Activated CD4-positive, alpha-beta T cell treated with anti-CD3 and anti-CD28 coated beads, Interleukin-2, amount 10 ng/mL, durations not matched to agents 24 days and 14 days (primary cell): ENCODE measurements at regions not wholly inside any gene's neighbourhood (a gene's known extent, or its start where the extent isn't known, plus 50 kb on each side); places are given as distances from the start of the nearest gene placed in this dataset.

ENCODE experiments used
- DNase-seq: peaks from one replicate; pipeline ENCODE4 v3.0.0; 2022
- H3K27ac Mint-ChIP-seq: one replicate; pipeline ENCODE4 v1.8.0; 2022; ENCODE audit warnings: mild to moderate bottlenecking, mixed read lengths
- H3K27me3 Mint-ChIP-seq: one replicate; pipeline ENCODE4 v1.8.0; 2022; ENCODE audit warnings: mixed read lengths
- H3K36me3 Mint-ChIP-seq: one replicate; pipeline ENCODE4 v1.8.0; 2022; ENCODE audit warnings: low read depth, mild to moderate bottlenecking, mixed read lengths
- H3K4me1 Mint-ChIP-seq: one replicate; pipeline ENCODE4 v1.8.0; 2021; ENCODE audit warnings: mixed read lengths
- H3K4me3 Mint-ChIP-seq: one replicate; pipeline ENCODE4 v1.8.0; 2022; ENCODE audit warnings: mild to moderate bottlenecking, moderate library complexity, mixed read lengths
- H3K9me3 Mint-ChIP-seq: one replicate; pipeline ENCODE4 v1.8.0; 2021; ENCODE audit warnings: mixed read lengths
- intact Hi-C: fragments of 100-400 bp; cut with micrococcal nuclease; formaldehyde crosslinking; loops from one replicate; pipeline ENCODE4 v1.15.1; 2023

DNA sequence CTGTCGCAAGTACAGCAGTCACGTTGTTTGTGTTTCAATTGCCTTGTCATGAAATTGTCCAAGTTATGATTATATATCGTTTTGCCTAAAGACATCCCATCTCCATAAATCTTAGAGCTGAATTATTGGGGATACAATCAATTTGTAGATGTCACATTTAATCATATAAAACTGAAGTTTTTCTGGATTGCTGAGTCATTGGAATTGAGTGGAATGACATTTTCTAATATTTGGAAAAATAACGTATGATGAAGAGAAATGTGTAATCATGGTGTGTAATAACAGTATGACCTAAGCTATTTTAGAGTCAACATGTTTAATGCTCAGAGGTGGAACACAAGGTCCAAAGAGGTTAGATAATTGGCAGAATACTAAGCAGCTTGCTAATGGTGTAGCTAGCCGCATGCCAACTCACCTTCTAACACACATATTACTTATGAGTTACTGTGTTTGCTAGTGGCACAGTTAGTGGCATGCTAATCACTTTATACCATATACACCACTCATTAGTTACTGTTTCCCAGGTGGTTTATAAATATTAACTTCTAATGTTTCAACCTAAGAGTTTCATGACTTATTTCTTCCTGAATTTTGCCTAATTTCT lies 473.1 kb upstream of the GRAMD2B start:
- Mint-ChIP-seq H3K4me3 (no peak overlapping the region), H3K36me3 (no peaks in the 10 kb centered on the region), H3K27me3 (no peaks in the 10 kb centered on the region), H3K27ac (no peak overlapping the region), H3K9me3 (peaks cover 7% of the 10 kb centered on the region), H3K4me1 (no peaks in the 10 kb centered on the region)
- intact Hi-C loops = no loop called here
- DNase-seq = no peak

GRCh38 chr5:125961150-125961549 lies 462.1 kb upstream of the GRAMD2B start:
- no peak overlapping the region for H3K4me3 Mint-ChIP-seq
- DNase-seq = no peak
- no peaks in the 10 kb centered on the region for H3K4me1 Mint-ChIP-seq
- H3K27me3 Mint-ChIP-seq = no peaks in the 10 kb centered on the region
- H3K9me3 Mint-ChIP-seq = peaks cover 6% of the 10 kb centered on the region
- H3K36me3 Mint-ChIP-seq = no peaks in the 10 kb centered on the region
- H3K27ac Mint-ChIP-seq = no peak overlapping the region
- intact Hi-C loops = no loop called here

DNA sequence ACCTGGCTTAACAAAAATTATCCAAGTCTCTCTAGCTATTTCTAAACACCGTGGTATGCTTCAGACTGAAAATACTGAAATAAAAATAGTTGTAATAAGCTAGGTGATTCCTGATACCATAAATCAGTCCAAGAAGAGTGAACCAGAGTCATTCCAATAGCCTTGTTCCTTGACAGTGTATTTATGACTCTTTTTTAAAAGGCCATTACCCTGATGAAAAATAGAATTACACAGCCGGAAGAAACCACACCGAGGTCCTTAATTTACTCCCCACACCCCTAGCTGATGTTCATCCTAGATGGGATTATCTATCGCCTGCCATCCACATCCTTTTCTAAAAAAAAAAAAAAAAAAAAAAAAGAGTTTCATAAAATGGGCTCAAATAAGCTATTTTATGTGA lies 457.6 kb upstream of the GRAMD2B start:
- Mint-ChIP-seq H3K4me1 (no peaks in the 10 kb centered on the region), H3K4me3 (no peak overlapping the region), H3K27ac (no peak overlapping the region), H3K36me3 (no peaks in the 10 kb centered on the region), H3K9me3 (no peaks in the 10 kb centered on the region), H3K27me3 (no peaks in the 10 kb centered on the region)
- no peak for DNase-seq
- intact Hi-C loops = no loop called here

DNA sequence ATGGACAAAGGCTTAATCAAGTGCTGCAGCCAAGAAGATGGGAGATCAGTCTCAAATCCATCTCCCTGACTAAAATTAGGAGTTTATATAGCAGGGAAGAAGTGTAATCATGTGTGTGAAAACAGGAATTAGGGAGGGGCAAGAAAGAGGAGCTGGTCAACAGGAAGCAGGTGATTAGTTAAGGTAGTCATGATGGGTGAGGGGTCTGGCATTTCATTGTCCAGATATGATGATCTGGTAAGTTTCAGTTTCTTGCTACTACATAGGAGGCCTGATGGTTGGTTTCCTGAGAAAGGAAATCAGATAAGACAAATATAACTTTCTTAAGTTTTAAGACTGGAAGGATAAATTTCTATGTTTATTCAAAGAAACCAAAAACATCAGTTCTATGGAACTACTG lies 455.6 kb upstream of the GRAMD2B start:
- H3K4me3 Mint-ChIP-seq = no peak overlapping the region
- H3K27ac Mint-ChIP-seq = no peak overlapping the region
- H3K27me3 Mint-ChIP-seq = no peaks in the 10 kb centered on the region
- no peak for DNase-seq
- H3K36me3 Mint-ChIP-seq = no peaks in the 10 kb centered on the region
- intact Hi-C loops = no loop called here
- no peaks in the 10 kb centered on the region for H3K9me3 Mint-ChIP-seq
- no peaks in the 10 kb centered on the region for H3K4me1 Mint-ChIP-seq

GRCh38 chr5:125969011-125969813 lies 454.0 kb upstream of the GRAMD2B start:
- no peaks in the 10 kb centered on the region for H3K27me3 Mint-ChIP-seq

GRCh38 chr5:125969814-125970171 lies 453.4 kb upstream of the GRAMD2B start:
- H3K9me3 Mint-ChIP-seq = no peaks in the 10 kb centered on the region
- no peaks in the 10 kb centered on the region for H3K36me3 Mint-ChIP-seq
- no peaks in the 10 kb centered on the region for H3K4me1 Mint-ChIP-seq
- H3K27ac Mint-ChIP-seq = no peak overlapping the region
- no peak for DNase-seq
- H3K27me3 Mint-ChIP-seq = no peaks in the 10 kb centered on the region
- H3K4me3 Mint-ChIP-seq = no peak overlapping the region
- intact Hi-C loops = no loop called here

More at GRCh38 chr5:125969011-125969813, 454.0 kb upstream of the GRAMD2B start:
- Mint-ChIP-seq H3K4me3 (no peak overlapping the region), H3K9me3 (no peaks in the 10 kb centered on the region), H3K27ac (no peak overlapping the region), H3K4me1 (no peaks in the 10 kb centered on the region), H3K36me3 (no peaks in the 10 kb centered on the region)
- intact Hi-C loops = no loop called here
- DNase-seq = no peak

- no peak overlapping the region for H3K27ac Mint-ChIP-seq
- no peaks in the 10 kb centered on the region for H3K9me3 Mint-ChIP-seq
- H3K27me3 Mint-ChIP-seq = no peaks in the 10 kb centered on the region
Measured at GRCh38 chr5:125970631-125971307, 452.4 kb upstream of the GRAMD2B start.

DNA sequence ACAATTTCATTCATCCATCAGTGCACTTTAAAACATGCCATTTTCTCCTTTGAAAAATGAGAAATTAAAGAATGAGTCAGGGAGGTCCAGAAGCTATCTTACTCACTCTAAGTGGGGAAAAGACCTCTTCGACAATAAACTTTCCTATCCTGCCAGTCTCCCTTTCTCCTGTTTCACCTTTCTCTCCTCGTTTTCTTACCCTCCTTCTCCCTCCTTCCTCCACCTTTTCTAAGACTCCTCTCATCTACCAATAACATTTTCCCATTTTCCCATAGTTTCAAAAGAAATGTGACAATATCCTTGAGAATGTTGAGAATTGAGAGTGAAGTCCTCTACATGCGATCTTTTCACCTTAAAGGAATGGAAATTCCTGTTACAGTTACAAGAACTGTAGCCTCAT lies 450.5 kb upstream of the GRAMD2B start:
- Mint-ChIP-seq H3K27me3 (no peaks in the 10 kb centered on the region), H3K36me3 (no peaks in the 10 kb centered on the region), H3K9me3 (no peaks in the 10 kb centered on the region), H3K4me1 (no peaks in the 10 kb centered on the region), H3K4me3 (no peak overlapping the region), H3K27ac (no peak overlapping the region)
- no peak for DNase-seq
- intact Hi-C loops = no loop called here

More at GRCh38 chr5:125970631-125971307, 452.4 kb upstream of the GRAMD2B start:
- intact Hi-C loops = no loop called here
- no peak overlapping the region for H3K4me3 Mint-ChIP-seq
- H3K4me1 Mint-ChIP-seq = no peaks in the 10 kb centered on the region
- no peaks in the 10 kb centered on the region for H3K36me3 Mint-ChIP-seq
- no peak for DNase-seq

DNA sequence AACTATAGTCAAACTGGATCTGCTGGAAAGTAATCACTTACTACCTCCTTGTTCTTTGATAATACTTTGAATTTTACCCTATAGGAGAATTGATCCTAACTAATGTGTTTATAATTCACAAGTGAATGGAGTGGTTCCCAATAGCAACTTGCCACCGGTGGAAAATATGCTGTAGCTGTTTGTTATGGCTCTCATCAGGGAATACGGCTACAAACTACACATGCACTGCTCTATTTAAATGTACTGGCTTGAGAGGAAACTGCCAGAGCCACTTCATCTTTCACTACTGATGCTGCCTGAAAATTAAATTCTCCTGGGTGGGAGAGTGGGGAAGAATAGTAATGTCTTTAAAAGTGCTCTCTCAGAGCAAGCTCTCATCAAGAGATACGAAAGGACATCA lies 448.5 kb upstream of the GRAMD2B start:
- no peaks in the 10 kb centered on the region for H3K4me1 Mint-ChIP-seq
- no peak overlapping the region for H3K27ac Mint-ChIP-seq
- H3K36me3 Mint-ChIP-seq = no peaks in the 10 kb centered on the region
- intact Hi-C loops = no loop called here
- DNase-seq = no peak
- no peak overlapping the region for H3K4me3 Mint-ChIP-seq
- no peaks in the 10 kb centered on the region for H3K9me3 Mint-ChIP-seq
- H3K27me3 Mint-ChIP-seq = no peaks in the 10 kb centered on the region

DNA sequence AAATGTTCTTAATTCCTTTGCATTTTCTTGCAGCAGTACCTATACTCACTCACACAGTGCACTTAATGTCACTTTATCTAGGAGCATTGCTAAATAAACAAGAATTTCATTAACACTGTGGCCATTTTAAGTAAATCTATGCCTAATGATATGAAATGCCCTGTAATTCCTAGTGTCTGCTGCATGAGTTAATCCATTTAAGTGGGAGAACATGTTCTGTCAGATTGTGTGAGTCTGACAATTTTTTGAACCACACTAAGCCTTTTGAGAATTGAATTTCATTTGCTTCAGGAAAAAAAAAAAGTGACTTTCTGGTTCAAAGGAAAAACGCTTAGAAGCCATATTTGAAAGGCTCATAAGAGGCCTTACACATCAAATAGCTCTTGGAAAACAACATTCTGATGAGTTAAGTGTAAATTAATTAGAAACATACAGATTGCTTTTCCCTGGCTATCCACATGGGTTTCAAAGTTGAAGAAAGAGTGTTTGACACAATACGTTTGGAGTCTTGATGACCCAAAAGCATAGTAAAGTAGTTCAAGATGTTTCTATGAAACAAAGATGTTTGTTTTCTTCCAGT lies 446.7 kb upstream of the GRAMD2B start:
- H3K36me3 Mint-ChIP-seq = no peaks in the 10 kb centered on the region
- no peak overlapping the region for H3K27ac Mint-ChIP-seq
- H3K9me3 Mint-ChIP-seq = no peaks in the 10 kb centered on the region
- H3K4me3 Mint-ChIP-seq = no peak overlapping the region
- intact Hi-C loops = no loop called here
- H3K27me3 Mint-ChIP-seq = no peaks in the 10 kb centered on the region
- no peaks in the 10 kb centered on the region for H3K4me1 Mint-ChIP-seq
- no peak for DNase-seq

DNA sequence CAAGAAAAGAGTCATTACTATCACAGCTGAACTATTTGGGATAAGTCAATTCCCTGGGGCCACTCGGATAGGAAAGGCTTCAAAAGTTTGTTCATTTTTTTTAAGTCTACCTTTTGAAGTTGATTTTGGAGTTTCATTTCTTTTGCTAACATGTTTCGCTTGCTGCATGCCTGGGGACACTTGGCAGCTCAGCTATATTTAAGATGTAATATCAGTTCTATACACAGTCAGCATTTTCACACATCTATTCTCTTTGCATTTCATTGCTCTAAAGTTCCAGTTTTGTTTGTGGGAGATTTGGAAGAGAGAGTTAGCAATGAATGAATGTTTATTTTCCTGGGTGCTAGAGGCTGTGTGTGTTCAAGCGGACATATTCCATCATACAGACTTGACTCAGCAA lies 445.2 kb upstream of the GRAMD2B start:
- H3K4me3 Mint-ChIP-seq = no peak overlapping the region
- no peak overlapping the region for H3K27ac Mint-ChIP-seq
- no peak for DNase-seq
- no peaks in the 10 kb centered on the region for H3K4me1 Mint-ChIP-seq
- H3K36me3 Mint-ChIP-seq = no peaks in the 10 kb centered on the region
- H3K9me3 Mint-ChIP-seq = no peaks in the 10 kb centered on the region
- no peaks in the 10 kb centered on the region for H3K27me3 Mint-ChIP-seq
- intact Hi-C loops = no loop called here

- intact Hi-C loops = no loop called here
- no peak overlapping the region for H3K27ac Mint-ChIP-seq
- H3K4me1 Mint-ChIP-seq = no peaks in the 10 kb centered on the region
- DNase-seq = no peak
- no peaks in the 10 kb centered on the region for H3K36me3 Mint-ChIP-seq
- H3K27me3 Mint-ChIP-seq = no peaks in the 10 kb centered on the region
- no peak overlapping the region for H3K4me3 Mint-ChIP-seq
- no peaks in the 10 kb centered on the region for H3K9me3 Mint-ChIP-seq
Measured at GRCh38 chr5:125979636-125980035, 443.6 kb upstream of the GRAMD2B start.

- Mint-ChIP-seq H3K4me1 (no peaks in the 10 kb centered on the region), H3K27ac (no peak overlapping the region), H3K4me3 (no peak overlapping the region), H3K27me3 (no peaks in the 10 kb centered on the region), H3K9me3 (no peaks in the 10 kb centered on the region), H3K36me3 (no peaks in the 10 kb centered on the region)
- intact Hi-C loops = no loop called here
- DNase-seq = no peak
Measured at GRCh38 chr5:125981016-125981415, 442.2 kb upstream of the GRAMD2B start.

- no peak overlapping the region for H3K27ac Mint-ChIP-seq
- no peaks in the 10 kb centered on the region for H3K9me3 Mint-ChIP-seq
- no peak overlapping the region for H3K4me3 Mint-ChIP-seq
- no peaks in the 10 kb centered on the region for H3K36me3 Mint-ChIP-seq
- H3K4me1 Mint-ChIP-seq = no peaks in the 10 kb centered on the region
- no peaks in the 10 kb centered on the region for H3K27me3 Mint-ChIP-seq
- DNase-seq = no peak
- intact Hi-C loops = no loop called here
Measured at GRCh38 chr5:125987677-125988255, 435.4 kb upstream of the GRAMD2B start.
